ENCODE measurements at regions not wholly inside any gene's neighbourhood (a gene's known extent, or its start where the extent isn't known, plus 50 kb on each side); places are given as distances from the start of the nearest gene placed in this dataset.

- Histone ChIP-seq H3K36me3 (ENCODE audit: control insufficient read depth, insufficient read depth, low read length) (no peaks in the 10 kb centered on the region), H3K9me3 (ENCODE audit: control insufficient read depth, insufficient read depth, low read length) (no peaks in the 10 kb centered on the region)
These were observed 1171.6 kb upstream of the CDH18 start for GRCh38 chr5:21159510-21160059.

GRCh38 chr5:21154526-21154925 lies 1166.5 kb upstream of the CDH18 start:
- H3K4me1 ChIP-seq (ENCODE audit: control insufficient read depth, insufficient read depth, low read length): no peaks in the 10 kb centered on the region
- no peak overlapping the region for H3K9ac ChIP-seq (ENCODE audit: low read depth, low read length)
- no peaks in the 10 kb centered on the region for H3K27me3 ChIP-seq (ENCODE audit: control insufficient read depth, insufficient read depth, low read length)
- no peak overlapping the region for H3K4me3 ChIP-seq (ENCODE audit: low read depth, low read length)
- no peaks in the 10 kb centered on the region for H3K9me3 ChIP-seq (ENCODE audit: control insufficient read depth, insufficient read depth, low read length)
- H3K36me3 ChIP-seq (ENCODE audit: control insufficient read depth, insufficient read depth, low read length): no peaks in the 10 kb centered on the region

More at GRCh38 chr5:21159510-21160059, 1171.6 kb upstream of the CDH18 start:
- no peaks in the 10 kb centered on the region for H3K27me3 ChIP-seq (ENCODE audit: control insufficient read depth, insufficient read depth, low read length)
- no peak overlapping the region for H3K9ac ChIP-seq (ENCODE audit: low read depth, low read length)
- H3K4me3 ChIP-seq (ENCODE audit: low read depth, low read length): no peak overlapping the region
- H3K4me1 ChIP-seq (ENCODE audit: control insufficient read depth, insufficient read depth, low read length): no peaks in the 10 kb centered on the region

DNA sequence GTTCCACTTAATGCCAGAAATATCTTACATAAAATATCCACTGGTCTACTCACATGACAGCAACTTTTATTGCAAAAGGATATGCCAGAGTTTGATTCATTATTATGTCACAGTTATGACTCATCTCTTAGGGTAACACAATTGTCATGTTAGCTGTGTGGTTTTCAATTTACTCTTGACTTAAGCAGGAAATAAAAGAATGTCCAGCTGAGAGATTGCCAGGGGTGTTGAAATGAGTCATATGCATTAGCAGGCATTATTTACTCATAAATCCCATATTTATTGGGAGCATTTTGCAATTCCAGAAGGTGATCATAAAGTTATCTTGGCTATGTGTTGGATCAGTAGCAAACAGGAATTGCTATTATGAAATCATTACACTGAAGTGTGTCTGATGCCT lies 1164.6 kb upstream of the CDH18 start:
- H3K9ac ChIP-seq (ENCODE audit: low read depth, low read length): no peak overlapping the region
- no peaks in the 10 kb centered on the region for H3K27me3 ChIP-seq (ENCODE audit: control insufficient read depth, insufficient read depth, low read length)
- H3K4me3 ChIP-seq (ENCODE audit: low read depth, low read length): no peak overlapping the region
- H3K4me1 ChIP-seq (ENCODE audit: control insufficient read depth, insufficient read depth, low read length): no peaks in the 10 kb centered on the region
- no peaks in the 10 kb centered on the region for H3K9me3 ChIP-seq (ENCODE audit: control insufficient read depth, insufficient read depth, low read length)
- H3K36me3 ChIP-seq (ENCODE audit: control insufficient read depth, insufficient read depth, low read length): no peaks in the 10 kb centered on the region

- no peak overlapping the region for H3K4me3 ChIP-seq (ENCODE audit: low read depth, low read length)
- no peak overlapping the region for H3K9ac ChIP-seq (ENCODE audit: low read depth, low read length)
- H3K27me3 ChIP-seq (ENCODE audit: control insufficient read depth, insufficient read depth, low read length): no peaks in the 10 kb centered on the region
- H3K9me3 ChIP-seq (ENCODE audit: control insufficient read depth, insufficient read depth, low read length): no peaks in the 10 kb centered on the region
- H3K4me1 ChIP-seq (ENCODE audit: control insufficient read depth, insufficient read depth, low read length): no peaks in the 10 kb centered on the region
- H3K36me3 ChIP-seq (ENCODE audit: control insufficient read depth, insufficient read depth, low read length): no peaks in the 10 kb centered on the region
These were observed 1157.4 kb upstream of the CDH18 start for GRCh38 chr5:21145376-21145775.

DNA sequence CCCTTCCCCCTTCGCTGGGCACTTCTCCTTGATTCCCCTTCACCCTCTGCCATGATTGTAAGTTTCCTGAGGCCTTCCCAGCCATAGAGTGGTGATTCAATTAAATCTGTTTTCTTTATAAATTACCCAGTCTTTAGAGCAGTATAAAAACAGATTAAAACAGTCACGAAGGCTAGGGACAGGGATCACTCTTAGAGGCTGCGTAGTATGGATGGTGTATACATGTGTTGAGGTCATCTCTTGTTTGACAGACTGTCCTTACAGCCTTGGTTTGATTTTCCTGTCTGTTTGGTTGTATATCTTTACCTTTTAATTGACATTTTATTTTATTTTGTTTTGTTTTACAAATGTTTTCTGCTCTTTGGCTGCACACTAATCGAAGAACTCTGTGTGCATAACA lies 1155.7 kb upstream of the CDH18 start:
- no peak overlapping the region for H3K4me3 ChIP-seq (ENCODE audit: low read depth, low read length)
- H3K9ac ChIP-seq (ENCODE audit: low read depth, low read length): no peak overlapping the region
- no peaks in the 10 kb centered on the region for H3K36me3 ChIP-seq (ENCODE audit: control insufficient read depth, insufficient read depth, low read length)
- no peaks in the 10 kb centered on the region for H3K4me1 ChIP-seq (ENCODE audit: control insufficient read depth, insufficient read depth, low read length)
- H3K27me3 ChIP-seq (ENCODE audit: control insufficient read depth, insufficient read depth, low read length): no peaks in the 10 kb centered on the region
- H3K9me3 ChIP-seq (ENCODE audit: control insufficient read depth, insufficient read depth, low read length): no peaks in the 10 kb centered on the region

DNA sequence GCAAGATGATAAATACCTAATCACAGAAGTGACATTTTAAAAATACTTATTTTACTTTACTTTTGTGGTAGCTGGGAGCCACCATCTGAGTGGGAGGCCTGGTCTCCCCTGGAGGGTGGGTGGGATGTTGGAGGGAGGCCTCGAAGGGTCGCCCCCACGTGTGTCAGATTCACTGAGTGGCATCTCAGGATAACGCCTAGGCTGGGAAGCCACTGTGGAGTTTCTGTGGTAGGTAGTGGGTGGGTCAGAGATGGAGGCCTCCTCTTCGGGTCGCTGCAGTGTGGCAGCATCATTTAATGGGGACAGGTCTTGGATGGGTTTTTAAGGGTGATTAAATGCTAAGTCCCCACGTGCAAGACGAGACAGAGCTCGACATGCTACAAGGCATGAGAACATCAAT lies 1154.8 kb upstream of the CDH18 start:
- Histone ChIP-seq H3K36me3 (ENCODE audit: control insufficient read depth, insufficient read depth, low read length) (no peaks in the 10 kb centered on the region), H3K27me3 (ENCODE audit: control insufficient read depth, insufficient read depth, low read length) (no peaks in the 10 kb centered on the region), H3K4me3 (ENCODE audit: low read depth, low read length) (no peak overlapping the region), H3K9ac (ENCODE audit: low read depth, low read length) (no peak overlapping the region), H3K9me3 (ENCODE audit: control insufficient read depth, insufficient read depth, low read length) (no peaks in the 10 kb centered on the region), H3K4me1 (ENCODE audit: control insufficient read depth, insufficient read depth, low read length) (no peaks in the 10 kb centered on the region)

GRCh38 chr5:21140987-21141386 lies 1153.0 kb upstream of the CDH18 start:
- Histone ChIP-seq H3K9ac (ENCODE audit: low read depth, low read length) (no peak overlapping the region), H3K4me1 (ENCODE audit: control insufficient read depth, insufficient read depth, low read length) (no peaks in the 10 kb centered on the region), H3K27me3 (ENCODE audit: control insufficient read depth, insufficient read depth, low read length) (no peaks in the 10 kb centered on the region), H3K36me3 (ENCODE audit: control insufficient read depth, insufficient read depth, low read length) (no peaks in the 10 kb centered on the region), H3K9me3 (ENCODE audit: control insufficient read depth, insufficient read depth, low read length) (no peaks in the 10 kb centered on the region), H3K4me3 (ENCODE audit: low read depth, low read length) (no peak overlapping the region)

DNA sequence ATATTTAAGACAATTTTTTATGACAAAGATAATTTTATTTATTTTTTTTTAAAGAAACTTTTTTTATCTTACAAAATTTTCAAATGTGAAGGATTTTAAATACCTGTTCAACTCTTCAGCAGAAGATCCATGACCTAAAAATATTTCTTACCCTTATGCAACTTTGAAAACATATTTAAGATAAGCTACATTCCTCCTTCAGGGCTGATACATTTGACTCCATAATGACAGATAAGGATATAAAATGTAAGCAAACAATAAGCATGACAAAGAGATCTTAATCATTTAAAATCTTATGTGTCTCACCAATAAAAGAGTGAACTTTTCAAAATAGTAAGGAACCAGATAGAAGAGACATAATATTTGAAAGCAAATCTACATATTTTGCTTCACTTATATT lies 1138.2 kb upstream of the CDH18 start:
- H3K36me3 ChIP-seq (ENCODE audit: control insufficient read depth, insufficient read depth, low read length): no peaks in the 10 kb centered on the region
- no peaks in the 10 kb centered on the region for H3K27me3 ChIP-seq (ENCODE audit: control insufficient read depth, insufficient read depth, low read length)
- no peak overlapping the region for H3K9ac ChIP-seq (ENCODE audit: low read depth, low read length)
- H3K9me3 ChIP-seq (ENCODE audit: control insufficient read depth, insufficient read depth, low read length): no peaks in the 10 kb centered on the region
- no peak overlapping the region for H3K4me3 ChIP-seq (ENCODE audit: low read depth, low read length)
- H3K4me1 ChIP-seq (ENCODE audit: control insufficient read depth, insufficient read depth, low read length): peaks cover 2% of the 10 kb centered on the region

DNA sequence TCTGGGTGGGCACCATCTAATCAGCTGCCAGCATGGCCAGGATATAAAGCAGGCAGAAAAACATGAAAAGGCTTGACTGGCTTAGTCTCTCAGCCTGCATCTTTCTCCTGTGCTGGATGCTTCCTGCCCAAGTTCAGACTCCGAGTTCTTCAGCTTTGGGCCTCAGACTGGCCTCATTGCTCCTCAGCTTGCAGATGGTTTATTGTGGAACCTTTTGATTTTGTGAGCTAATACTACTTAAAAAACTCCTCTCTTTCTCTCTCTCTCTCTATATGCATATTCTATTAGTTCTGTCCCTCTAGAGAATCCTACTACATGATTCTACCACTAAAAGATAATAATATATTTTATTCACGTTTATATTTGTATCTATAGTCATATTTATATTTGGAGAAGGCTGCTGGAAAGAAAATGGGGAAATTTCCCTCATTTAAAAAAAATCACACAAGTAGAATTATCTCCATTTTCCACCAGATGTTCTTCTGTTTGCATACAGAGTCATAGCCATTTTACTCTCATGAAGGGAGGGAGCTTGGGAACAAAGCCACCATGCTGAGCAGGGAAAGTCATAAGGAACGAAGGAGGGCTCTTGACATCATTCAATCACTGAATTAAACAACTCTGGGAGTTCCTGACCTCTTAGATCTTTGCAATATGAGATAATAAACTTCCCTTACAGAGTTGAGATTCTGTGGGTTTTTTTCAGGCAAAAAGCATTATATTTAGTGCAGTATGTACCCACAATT lies 1137.4 kb upstream of the CDH18 start:
- H3K9me3 ChIP-seq (ENCODE audit: control insufficient read depth, insufficient read depth, low read length): no peaks in the 10 kb centered on the region
- no peak overlapping the region for H3K4me3 ChIP-seq (ENCODE audit: low read depth, low read length)
- H3K4me1 ChIP-seq (ENCODE audit: control insufficient read depth, insufficient read depth, low read length): peaks cover 2% of the 10 kb centered on the region
- H3K9ac ChIP-seq (ENCODE audit: low read depth, low read length): no peak overlapping the region
- H3K27me3 ChIP-seq (ENCODE audit: control insufficient read depth, insufficient read depth, low read length): no peaks in the 10 kb centered on the region
- H3K36me3 ChIP-seq (ENCODE audit: control insufficient read depth, insufficient read depth, low read length): no peaks in the 10 kb centered on the region

DNA sequence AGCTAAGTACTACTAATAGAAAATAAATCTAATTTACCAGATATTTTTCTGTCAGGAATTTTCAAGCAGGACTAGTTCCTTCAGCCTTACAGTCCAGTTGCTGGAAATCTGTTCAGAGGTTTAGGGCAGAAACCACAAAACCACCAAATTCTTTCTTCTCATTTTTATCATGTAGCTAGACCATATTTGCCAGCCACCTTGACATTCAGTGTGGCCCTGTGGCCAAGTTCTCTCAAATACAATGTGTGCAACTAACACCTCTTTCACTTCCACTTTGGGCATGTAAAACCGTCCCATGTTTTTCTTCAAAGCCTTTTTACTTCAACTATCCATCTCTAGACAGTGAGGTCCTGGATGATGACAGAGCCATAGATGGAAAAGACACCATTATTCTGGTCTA lies 1133.2 kb upstream of the CDH18 start:
- H3K4me1 ChIP-seq (ENCODE audit: control insufficient read depth, insufficient read depth, low read length): peaks cover 6% of the 10 kb centered on the region
- H3K27me3 ChIP-seq (ENCODE audit: control insufficient read depth, insufficient read depth, low read length): no peaks in the 10 kb centered on the region
- H3K9me3 ChIP-seq (ENCODE audit: control insufficient read depth, insufficient read depth, low read length): no peaks in the 10 kb centered on the region
- H3K9ac ChIP-seq (ENCODE audit: low read depth, low read length): no peak overlapping the region
- H3K4me3 ChIP-seq (ENCODE audit: low read depth, low read length): no peak overlapping the region
- no peaks in the 10 kb centered on the region for H3K36me3 ChIP-seq (ENCODE audit: control insufficient read depth, insufficient read depth, low read length)

DNA sequence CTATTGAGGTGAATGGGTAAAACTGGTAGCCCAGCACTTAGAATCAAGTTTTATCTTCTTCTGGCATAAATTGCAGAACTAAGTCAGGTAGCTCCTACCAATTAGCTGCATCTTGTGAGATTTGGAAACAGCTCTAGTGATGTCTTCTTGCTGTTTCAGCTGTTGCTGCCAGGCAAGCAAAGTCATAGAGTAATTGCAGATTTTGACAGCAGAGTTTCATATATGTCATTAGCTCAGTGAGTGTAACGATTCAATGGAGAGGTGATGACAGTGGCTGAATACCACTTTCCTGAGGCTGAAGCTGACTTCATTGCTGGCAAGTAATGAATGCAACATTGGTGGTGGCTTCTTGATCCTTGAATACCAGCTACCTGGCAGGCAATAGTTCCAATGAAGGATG lies 1109.7 kb upstream of the CDH18 start:
- H3K4me3 ChIP-seq (ENCODE audit: low read depth, low read length): no peak overlapping the region
- H3K4me1 ChIP-seq (ENCODE audit: control insufficient read depth, insufficient read depth, low read length): no peaks in the 10 kb centered on the region
- H3K9ac ChIP-seq (ENCODE audit: low read depth, low read length): no peak overlapping the region
- no peaks in the 10 kb centered on the region for H3K9me3 ChIP-seq (ENCODE audit: control insufficient read depth, insufficient read depth, low read length)
- no peaks in the 10 kb centered on the region for H3K27me3 ChIP-seq (ENCODE audit: control insufficient read depth, insufficient read depth, low read length)
- H3K36me3 ChIP-seq (ENCODE audit: control insufficient read depth, insufficient read depth, low read length): no peaks in the 10 kb centered on the region

DNA sequence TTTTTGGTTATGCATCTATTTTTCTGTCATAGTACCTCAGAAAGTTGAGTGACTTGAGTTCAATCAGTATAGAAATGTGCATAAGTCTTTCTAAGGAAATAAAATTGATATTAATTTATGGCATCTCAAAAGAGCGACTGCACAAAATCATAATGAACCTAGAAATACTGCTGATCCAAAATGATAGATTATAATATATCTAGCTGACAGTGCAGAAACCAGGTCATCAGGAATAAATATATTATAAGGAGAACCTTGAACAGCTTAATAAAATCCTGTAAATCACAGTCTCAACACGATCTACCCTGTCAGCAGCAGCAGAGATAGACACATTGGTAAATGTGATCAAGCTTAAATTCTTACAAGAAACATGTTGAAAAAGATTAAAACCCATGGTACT lies 1106.6 kb upstream of the CDH18 start:
- H3K36me3 ChIP-seq (ENCODE audit: control insufficient read depth, insufficient read depth, low read length): no peaks in the 10 kb centered on the region
- H3K4me3 ChIP-seq (ENCODE audit: low read depth, low read length): no peak overlapping the region
- H3K9ac ChIP-seq (ENCODE audit: low read depth, low read length): no peak overlapping the region
- H3K4me1 ChIP-seq (ENCODE audit: control insufficient read depth, insufficient read depth, low read length): no peaks in the 10 kb centered on the region
- H3K9me3 ChIP-seq (ENCODE audit: control insufficient read depth, insufficient read depth, low read length): no peaks in the 10 kb centered on the region
- H3K27me3 ChIP-seq (ENCODE audit: control insufficient read depth, insufficient read depth, low read length): no peaks in the 10 kb centered on the region

Measured in iPS-15b (cell line).